HepG2 (cell line): ENCODE measurements at regions not wholly inside any gene's neighbourhood (a gene's known extent, or its start where the extent isn't known, plus 50 kb on each side); places are given as distances from the start of the nearest gene placed in this dataset.
A peak's percentile ranks its signal among the peaks of the same experiment; 100 is the strongest.

Experiments
- ATAC-seq: fragments of 200-7000 bp; cut with Tn5 transposase; 3 replicates; pipeline ENCODE4 v1.9.1; 2020; ENCODE audit warnings: mild to moderate bottlenecking, moderate library complexity
- BruUV-seq: library from RNA; stranded (reverse); fragments of 400-500 nt; replicated peaks from 2 replicates; lab custom pipeline; 2021; lab: Mats Ljungman, UMichigan
- CTCF ChIA-PET: fragments of 300-600 bp; formaldehyde crosslinking; extraction: SDS; loops from one replicate; lab custom pipeline; 2021; ENCODE audit warnings: low total read pairs, inconsistent platforms, low intra/inter-chr PET ratio; lab: Yijun Ruan, JAX
- POLR2A ChIA-PET: fragments of 350-600 bp; sonication (Branson Sonifier 250); formaldehyde crosslinking; loops from one replicate; lab custom pipeline; 2020; ENCODE audit warnings: antibody characterized with exemption, inconsistent platforms; lab: Yijun Ruan, JAX
- DNase-seq: peaks from one replicate; pipeline ENCODE4 v3.0.0-alpha.2; 2015; ENCODE audit warnings: low spot score
- FAIRE-seq: peaks from 3 replicates; lab custom pipeline; 2011; peaks lifted over from hg19 to GRCh38; lab: Jason Lieb, UNC
- H2AFZ ChIP-seq: one replicate; pipeline ENCODE4 v1.6.1; 2011; ENCODE audit warnings: low read length, inconsistent platforms
- H3K27ac ChIP-seq: fragments of 300-600 bp; 3 replicates; pipeline ENCODE4 v1.8.0; 2011; ENCODE audit warnings: mixed run types, mild to moderate bottlenecking, mixed read lengths, low read length, inconsistent platforms; ENCODE audit not compliant: insufficient read depth; ENCODE audit errors: extremely low read length
- H3K27me3 ChIP-seq, 2 experiments: fragments of 200-600 bp in 1 of 2; 2 replicates in 1 of 2; 3 replicates in 1 of 2; pipeline versions ENCODE4 v1.6.0 to v1.8.0; 2011; ENCODE audit warnings: low read length in 2 of 2, mild to moderate bottlenecking in 2 of 2, moderate library complexity in 2 of 2, inconsistent platforms in 1 of 2; ENCODE audit not compliant: insufficient read depth in 2 of 2, control insufficient read depth in 1 of 2
- H3K36me3 ChIP-seq, 2 experiments: fragments of 200-600 bp in 1 of 2; replicated peaks in 1 of 2; 2 replicates in 1 of 2; 3 replicates in 1 of 2; pipeline versions ENCODE4 v1.5.1 to v1.8.0; 2011; ENCODE audit warnings: low read length in 2 of 2, inconsistent platforms in 1 of 2; ENCODE audit not compliant: insufficient read depth in 2 of 2, control insufficient read depth in 1 of 2
- H3K4me1 ChIP-seq: 2 replicates; pipeline ENCODE4 v1.5.1; 2012; ENCODE audit warnings: low read length, inconsistent platforms; ENCODE audit not compliant: insufficient read depth
- H3K4me2 ChIP-seq: 2 replicates; pipeline ENCODE4 v1.6.0; 2011; ENCODE audit warnings: low read depth, low read length, inconsistent platforms
- H3K4me3 ChIP-seq, 3 experiments: fragments of 200-600 bp in 1 of 3; sonication (generic), shearing (Covaris generic) in 1 of 3; replicated peaks in 1 of 3; 2 replicates each; pipeline ENCODE4 v1.5.1; 2011 to 2016; ENCODE audit warnings: low read length in 3 of 3, inconsistent platforms in 2 of 3, low read depth in 2 of 3, mild to moderate bottlenecking in 2 of 3, control low read depth in 1 of 3, mixed read lengths in 1 of 3; ENCODE audit not compliant: insufficient read depth in 1 of 3
- H3K79me2 ChIP-seq: one replicate; pipeline ENCODE4 v1.6.1; 2011; ENCODE audit warnings: low read length, inconsistent platforms; ENCODE audit not compliant: insufficient read depth
- H3K9ac ChIP-seq: 2 replicates; pipeline ENCODE4 v1.6.0; 2011; ENCODE audit warnings: mild to moderate bottlenecking, low read depth, low read length, inconsistent platforms; ENCODE audit not compliant: insufficient read depth
- H3K9me3 ChIP-seq: 2 replicates; pipeline ENCODE4 v1.5.1; 2012; ENCODE audit warnings: mild to moderate bottlenecking, low read length
- H4K20me1 ChIP-seq: 2 replicates; pipeline ENCODE4 v1.6.0; 2011; ENCODE audit warnings: inconsistent platforms, mild to moderate bottlenecking, low read length, moderate library complexity; ENCODE audit not compliant: insufficient read depth
- ADNP ChIP-seq: sonication (generic); formaldehyde crosslinking; IDR thresholded peaks from 2 replicates; pipeline ENCODE4 v1.4.0; 2020; ENCODE audit warnings: missing genetic modification reagents
- ARID3A ChIP-seq: IDR thresholded peaks from 2 replicates; pipeline ENCODE4 v1.6.1; 2012; ENCODE audit warnings: low read depth, low read length, improper control_type of control experiment
- RCOR2 ChIP-seq: IDR thresholded peaks from 2 replicates; pipeline ENCODE4 v1.6.1; 2016; ENCODE audit warnings: missing biosample characterization, missing genetic modification reagents
- ZNF18 ChIP-seq: sonication (generic); formaldehyde crosslinking; IDR thresholded peaks from 2 replicates; pipeline ENCODE4 v1.8.0; 2022; ENCODE audit warnings: mild to moderate bottlenecking, missing genetic modification reagents; ENCODE audit not compliant: insufficient replicate concordance
- ZNF292 ChIP-seq: sonication (generic); formaldehyde crosslinking; IDR thresholded peaks from 2 replicates; pipeline ENCODE4 v1.8.1; 2022; ENCODE audit warnings: mild to moderate bottlenecking, low read depth, missing genetic modification reagents, borderline replicate concordance
- WGBS: methylation state at CpG from one replicate; pipeline ENCODE4 v1.1.6; 2017; ENCODE audit warnings: low lambda C conversion rate; 5-methylcytosine and 5-hydroxymethylcytosine counted together
- in situ Hi-C: cut with HindIII; loops from 2 replicates; pipeline ENCODE4 v1.10.0; 2017; ENCODE audit warnings: low pct_unique_long_range_greater_than_20kb; ENCODE audit not compliant: extremely low pct_ligation_motif_present
- intact Hi-C: fragments of 100-400 bp; cut with micrococcal nuclease; formaldehyde crosslinking; loops from one replicate; pipeline ENCODE4 v1.10.0; 2022; ENCODE audit not compliant: unreplicated experiment
- TF ChIP-seq, protein P1 (sequence below): sonication (generic); formaldehyde crosslinking; IDR thresholded peaks from 2 replicates; pipeline ENCODE4 v1.5.1; 2020; ENCODE audit warnings: mild to moderate bottlenecking, missing genetic modification reagents, moderate library complexity
- TF ChIP-seq, protein P2 (sequence below): sonication (generic); formaldehyde crosslinking; IDR thresholded peaks from 2 replicates; pipeline ENCODE4 v1.8.0; 2022; ENCODE audit warnings: mild to moderate bottlenecking, missing genetic modification reagents, borderline replicate concordance

GRCh38 chr16:14344292-14344691 is 273.2 kb downstream of the MRTFB start:
- POLR2A ChIA-PET: no interaction called here
- Histone ChIP-seq H3K27me3 (no peaks in the 10 kb centered on the region), H3K4me1 (peaks cover 52% of the 10 kb centered on the region), H3K9ac (no peak overlapping the region), H3K4me3 (no peak overlapping the region), H3K36me3 (no peaks in the 10 kb centered on the region), H3K79me2 (no peaks in the 10 kb centered on the region), H3K27ac (no peak overlapping the region), H4K20me1 (no peaks in the 10 kb centered on the region), H3K4me2 (no peak overlapping the region), H3K9me3 (peaks cover 9% of the 10 kb centered on the region; the same call in 1 of the 2 replicates), H2AFZ (no peak overlapping the region)
- in situ Hi-C loops (no loop called here), intact Hi-C loops (no loop called here)
- CTCF ChIA-PET: no interaction called here
- 46% methylated on average over 5 of the region's 5 CpGs for WGBS
- ATAC-seq (no peak), DNase-seq (no peak), FAIRE-seq (no peak)
- no TSS peak for BruUV-seq
- TF ChIP-seq, protein P1, sequence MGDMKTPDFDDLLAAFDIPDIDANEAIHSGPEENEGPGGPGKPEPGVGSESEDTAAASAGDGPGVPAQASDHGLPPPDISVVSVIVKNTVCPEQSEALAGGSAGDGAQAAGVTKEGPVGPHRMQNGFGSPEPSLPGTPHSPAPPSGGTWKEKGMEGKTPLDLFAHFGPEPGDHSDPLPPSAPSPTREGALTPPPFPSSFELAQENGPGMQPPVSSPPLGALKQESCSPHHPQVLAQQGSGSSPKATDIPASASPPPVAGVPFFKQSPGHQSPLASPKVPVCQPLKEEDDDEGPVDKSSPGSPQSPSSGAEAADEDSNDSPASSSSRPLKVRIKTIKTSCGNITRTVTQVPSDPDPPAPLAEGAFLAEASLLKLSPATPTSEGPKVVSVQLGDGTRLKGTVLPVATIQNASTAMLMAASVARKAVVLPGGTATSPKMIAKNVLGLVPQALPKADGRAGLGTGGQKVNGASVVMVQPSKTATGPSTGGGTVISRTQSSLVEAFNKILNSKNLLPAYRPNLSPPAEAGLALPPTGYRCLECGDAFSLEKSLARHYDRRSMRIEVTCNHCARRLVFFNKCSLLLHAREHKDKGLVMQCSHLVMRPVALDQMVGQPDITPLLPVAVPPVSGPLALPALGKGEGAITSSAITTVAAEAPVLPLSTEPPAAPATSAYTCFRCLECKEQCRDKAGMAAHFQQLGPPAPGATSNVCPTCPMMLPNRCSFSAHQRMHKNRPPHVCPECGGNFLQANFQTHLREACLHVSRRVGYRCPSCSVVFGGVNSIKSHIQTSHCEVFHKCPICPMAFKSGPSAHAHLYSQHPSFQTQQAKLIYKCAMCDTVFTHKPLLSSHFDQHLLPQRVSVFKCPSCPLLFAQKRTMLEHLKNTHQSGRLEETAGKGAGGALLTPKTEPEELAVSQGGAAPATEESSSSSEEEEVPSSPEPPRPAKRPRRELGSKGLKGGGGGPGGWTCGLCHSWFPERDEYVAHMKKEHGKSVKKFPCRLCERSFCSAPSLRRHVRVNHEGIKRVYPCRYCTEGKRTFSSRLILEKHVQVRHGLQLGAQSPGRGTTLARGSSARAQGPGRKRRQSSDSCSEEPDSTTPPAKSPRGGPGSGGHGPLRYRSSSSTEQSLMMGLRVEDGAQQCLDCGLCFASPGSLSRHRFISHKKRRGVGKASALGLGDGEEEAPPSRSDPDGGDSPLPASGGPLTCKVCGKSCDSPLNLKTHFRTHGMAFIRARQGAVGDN (CRISPR knock-in tag): 0 out of 2 replicates have a peak, but pooled peaks have one; percentile 21
- no peak for TF ChIP-seq ARID3A
- no peak for TF ChIP-seq ZNF18 (CRISPR knock-in tag)
- TF ChIP-seq, protein P2, sequence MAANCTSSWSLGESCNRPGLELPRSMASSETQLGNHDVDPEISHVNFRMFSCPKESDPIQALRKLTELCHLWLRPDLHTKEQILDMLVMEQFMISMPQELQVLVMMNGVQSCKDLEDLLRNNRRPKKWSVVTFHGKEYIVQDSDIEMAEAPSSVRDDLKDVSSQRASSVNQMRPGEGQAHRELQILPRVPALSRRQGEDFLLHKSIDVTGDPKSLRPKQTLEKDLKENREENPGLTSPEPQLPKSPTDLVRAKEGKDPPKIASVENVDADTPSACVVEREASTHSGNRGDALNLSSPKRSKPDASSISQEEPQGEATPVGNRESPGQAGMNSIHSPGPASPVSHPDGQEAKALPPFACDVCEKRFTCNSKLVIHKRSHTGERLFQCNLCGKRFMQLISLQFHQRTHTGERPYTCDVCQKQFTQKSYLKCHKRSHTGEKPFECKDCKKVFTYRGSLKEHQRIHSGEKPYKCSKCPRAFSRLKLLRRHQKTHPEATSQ: no peak
- TF ChIP-seq RCOR2 (CRISPR knock-in tag): 0 out of 2 replicates have a peak, but pooled peaks have one; percentile 30
- peak; percentile 27; the same call in 1 of the 2 replicates for TF ChIP-seq ZNF292 (CRISPR knock-in tag)
- TF ChIP-seq ADNP (CRISPR knock-in tag): 0 out of 2 replicates have a peak, but pooled peaks have one; percentile 24
